ENCODE measurements at regions not wholly inside any gene's neighbourhood (a gene's known extent, or its start where the extent isn't known, plus 50 kb on each side); places are given as distances from the start of the nearest gene placed in this dataset.

- TF ChIP-seq CTCF (IDR thresholded peaks at IDR 0.05; ENCODE audit: control extremely low read depth, extremely low read depth, low read depth, missing control alignments) = no peak
- POLR2A ChIA-PET = no interaction called here
Observed at GRCh38 chr4:116332508-116332907, 752.9 kb downstream of the TRAM1L1 start.

GRCh38 chr4:116328261-116328860, 757.0 kb downstream of the TRAM1L1 start:
- no peak for DNase-seq (ENCODE audit: extremely low spot score)
- POLR2A ChIA-PET = no interaction called here
- CTCF ChIA-PET = interaction anchor here (0.8 to 1.2 kb wide), 3 partner anchors 8 to 31 kb away, joined by 3 to 4 read pairs (median 3); no protein-coding TSS in a partner anchor
- TF ChIP-seq CTCF (IDR thresholded peaks at IDR 0.05; ENCODE audit: control extremely low read depth, extremely low read depth, low read depth, missing control alignments) = no peak

More at GRCh38 chr4:116332508-116332907, 752.9 kb downstream of the TRAM1L1 start:
- DNase-seq (ENCODE audit: extremely low spot score) = no peak
- CTCF ChIA-PET = interaction anchor here (0.9 to 2.1 kb wide), 2 partner anchors 9 to 35 kb away, joined by 3 to 7 read pairs; no protein-coding TSS in a partner anchor

- no peak for TF ChIP-seq CTCF (IDR thresholded peaks at IDR 0.05; ENCODE audit: control extremely low read depth, extremely low read depth, low read depth, missing control alignments)
- CTCF ChIA-PET = interaction anchor here (1.8 kb wide), 1 partner anchor 10 kb away, joined by 7 read pairs; no protein-coding TSS in a partner anchor
- DNase-seq (ENCODE audit: extremely low spot score) = no peak
- POLR2A ChIA-PET = no interaction called here
Observed at GRCh38 chr4:116323606-116324005, 761.8 kb downstream of the TRAM1L1 start.

- no peak for TF ChIP-seq CTCF (IDR thresholded peaks at IDR 0.05; ENCODE audit: control extremely low read depth, extremely low read depth, low read depth, missing control alignments)
- POLR2A ChIA-PET = no interaction called here
- DNase-seq (ENCODE audit: extremely low spot score) = no peak
- CTCF ChIA-PET = no interaction called here
Observed at GRCh38 chr4:116321471-116321870, 763.9 kb downstream of the TRAM1L1 start.

GRCh38 chr4:116320859-116321258, 764.5 kb downstream of the TRAM1L1 start:
- no peak for DNase-seq (ENCODE audit: extremely low spot score)
- POLR2A ChIA-PET = no interaction called here
- no peak for TF ChIP-seq CTCF (IDR thresholded peaks at IDR 0.05; ENCODE audit: control extremely low read depth, extremely low read depth, low read depth, missing control alignments)
- CTCF ChIA-PET = interaction anchor here (1.0 kb wide), 1 partner anchor 8 kb away, joined by 3 read pairs; no protein-coding TSS in a partner anchor

- POLR2A ChIA-PET = no interaction called here
- CTCF ChIA-PET = no interaction called here
- TF ChIP-seq CTCF (IDR thresholded peaks at IDR 0.05; ENCODE audit: control extremely low read depth, extremely low read depth, low read depth, missing control alignments) = no peak
- no peak for DNase-seq (ENCODE audit: extremely low spot score)
Observed at GRCh38 chr4:116303736-116304188, 781.6 kb downstream of the TRAM1L1 start.

Data from GM10248 (cell line).